GM12892 (cell line): ENCODE measurements at regions not wholly inside any gene's neighbourhood (a gene's known extent, or its start where the extent isn't known, plus 50 kb on each side); places are given as distances from the start of the nearest gene placed in this dataset.

Experiments
- POLR2A ChIP-seq: IDR thresholded peaks from 2 replicates; pipeline ENCODE4 v1.6.1; 2011; ENCODE audit warnings: low read depth, low read length, control low read depth
- POLR2AphosphoS5 ChIP-seq: IDR thresholded peaks from 2 replicates; pipeline ENCODE4 v1.6.1; 2011; ENCODE audit warnings: low read depth, low read length, control low read depth
- TAF1 ChIP-seq: IDR thresholded peaks from 2 replicates; pipeline ENCODE4 v1.6.1; 2011; ENCODE audit warnings: low read depth, mild to moderate bottlenecking, control low read depth, low read length, borderline replicate concordance

DNA sequence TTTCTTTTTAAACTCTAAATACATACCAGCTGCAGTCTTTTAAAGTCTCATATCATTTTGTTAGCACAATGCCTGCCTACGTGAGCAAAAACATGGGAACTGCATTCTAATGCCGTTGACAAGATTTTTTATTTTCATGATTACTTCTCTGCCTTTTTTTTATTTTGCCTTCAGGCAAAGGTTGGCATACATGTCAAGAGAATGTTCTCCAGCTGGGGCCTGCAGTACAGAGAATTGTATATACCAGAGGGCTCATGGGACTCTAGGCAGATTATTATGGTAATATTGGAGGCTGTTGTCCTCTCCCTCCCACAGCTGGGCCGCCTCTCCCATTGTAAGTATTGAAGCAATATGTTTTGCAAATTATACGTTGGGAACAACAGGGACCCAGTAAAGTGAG lies 53.9 kb upstream of the OBI1 start:
- TF ChIP-seq POLR2AphosphoS5 = no peak
- TF ChIP-seq POLR2A = no peak
- TF ChIP-seq TAF1 = no peak
